IPS DF 6.9 (cell line): ENCODE measurements at regions not wholly inside any gene's neighbourhood (a gene's known extent, or its start where the extent isn't known, plus 50 kb on each side); places are given as distances from the start of the nearest gene placed in this dataset.

Experiments
- DNase-seq: peaks from one replicate; pipeline ENCODE4 v3.0.0-alpha.2; 2013; ENCODE audit warnings: low read depth, low spot score
- H3K27ac ChIP-seq: one replicate; pipeline ENCODE4 v1.5.1; 2013; ENCODE audit warnings: low read length, control low read depth
- H3K27me3 ChIP-seq: 2 replicates; pipeline ENCODE4 v1.6.1; 2013; ENCODE audit warnings: mild to moderate bottlenecking, low read length; ENCODE audit not compliant: control insufficient read depth, insufficient read depth
- H3K36me3 ChIP-seq: 2 replicates; pipeline ENCODE4 v1.6.1; 2013; ENCODE audit warnings: low read length; ENCODE audit not compliant: control insufficient read depth, insufficient read depth
- H3K4me1 ChIP-seq: 2 replicates; pipeline ENCODE4 v1.6.1; 2013; ENCODE audit warnings: low read length; ENCODE audit not compliant: control insufficient read depth, insufficient read depth
- H3K4me3 ChIP-seq: 2 replicates; pipeline ENCODE4 v1.5.1; 2013; ENCODE audit warnings: mild to moderate bottlenecking, low read length
- H3K9me3 ChIP-seq: 2 replicates; pipeline ENCODE4 v1.6.1; 2013; ENCODE audit warnings: low read length, inconsistent platforms; ENCODE audit not compliant: control insufficient read depth, insufficient read depth
- WGBS: extraction: QIAGEN DNeasy Blood & Tissue Kit; methylation state at CpG from one replicate; pipeline ENCODE4 v1.1.7; 2013; ENCODE audit warnings: mixed read lengths, missing lambda C conversion rate; ENCODE audit not compliant: insufficient read length, insufficient coverage; 5-methylcytosine and 5-hydroxymethylcytosine counted together

GRCh38 chr3:103785537-103785936 is 1350.7 kb downstream of the ZPLD1 start:
- no CpG with 5 or more reads among the region's 1 CpG for WGBS
- Histone ChIP-seq H3K27me3 (no peaks in the 10 kb centered on the region), H3K36me3 (no peaks in the 10 kb centered on the region), H3K9me3 (no peaks in the 10 kb centered on the region), H3K4me1 (no peaks in the 10 kb centered on the region), H3K4me3 (no peak overlapping the region), H3K27ac (no peak overlapping the region)
- DNase-seq, result no peak

- H3K9me3 ChIP-seq, result no peaks in the 10 kb centered on the region
- no peak for DNase-seq
- H3K27ac ChIP-seq, result no peak overlapping the region
- WGBS, result no CpG with 5 or more reads among the region's 4 CpGs
- no peaks in the 10 kb centered on the region for H3K4me1 ChIP-seq
- no peaks in the 10 kb centered on the region for H3K36me3 ChIP-seq
- no peaks in the 10 kb centered on the region for H3K27me3 ChIP-seq
- H3K4me3 ChIP-seq, result no peak overlapping the region
Measured at GRCh38 chr3:103786296-103786695, 1351.5 kb downstream of the ZPLD1 start.

GRCh38 chr3:103787164-103787871 is 1352.5 kb downstream of the ZPLD1 start:
- DNase-seq, result no peak
- Histone ChIP-seq H3K36me3 (no peaks in the 10 kb centered on the region), H3K27ac (no peak overlapping the region), H3K4me3 (no peak overlapping the region), H3K9me3 (no peaks in the 10 kb centered on the region), H3K4me1 (no peaks in the 10 kb centered on the region), H3K27me3 (no peaks in the 10 kb centered on the region)
- WGBS, result no CpG with 5 or more reads among the region's 3 CpGs

- no CpG with 5 or more reads among the region's 2 CpGs for WGBS
- no peaks in the 10 kb centered on the region for H3K9me3 ChIP-seq
Measured at GRCh38 chr3:103787879-103788278, 1353.1 kb downstream of the ZPLD1 start.

GRCh38 chr3:103791786-103792515 is 1357.1 kb downstream of the ZPLD1 start:
- DNase-seq, result no peak
- Histone ChIP-seq H3K4me3 (no peak overlapping the region), H3K36me3 (no peaks in the 10 kb centered on the region), H3K4me1 (no peaks in the 10 kb centered on the region), H3K27me3 (no peaks in the 10 kb centered on the region), H3K27ac (no peak overlapping the region), H3K9me3 (no peaks in the 10 kb centered on the region)
- no CpG with 5 or more reads among the region's 1 CpG for WGBS

More at GRCh38 chr3:103787879-103788278, 1353.1 kb downstream of the ZPLD1 start:
- H3K4me3 ChIP-seq, result no peak overlapping the region
- no peak for DNase-seq
- H3K4me1 ChIP-seq, result no peaks in the 10 kb centered on the region
- no peaks in the 10 kb centered on the region for H3K27me3 ChIP-seq
- H3K27ac ChIP-seq, result no peak overlapping the region
- no peaks in the 10 kb centered on the region for H3K36me3 ChIP-seq

- no peak for DNase-seq
- Histone ChIP-seq H3K36me3 (no peaks in the 10 kb centered on the region), H3K27ac (no peak overlapping the region), H3K4me1 (no peaks in the 10 kb centered on the region), H3K4me3 (no peak overlapping the region), H3K9me3 (no peaks in the 10 kb centered on the region), H3K27me3 (no peaks in the 10 kb centered on the region)
- WGBS, result no CpG with 5 or more reads among the region's 3 CpGs
Measured at GRCh38 chr3:103794656-103795055, 1359.8 kb downstream of the ZPLD1 start.

GRCh38 chr3:103796068-103796467 is 1361.3 kb downstream of the ZPLD1 start:
- no peaks in the 10 kb centered on the region for H3K27me3 ChIP-seq
- 100% methylated on average over 2 of the region's 3 CpGs for WGBS
- no peaks in the 10 kb centered on the region for H3K4me1 ChIP-seq
- no peak for DNase-seq
- H3K27ac ChIP-seq, result no peak overlapping the region
- H3K36me3 ChIP-seq, result no peaks in the 10 kb centered on the region
- no peaks in the 10 kb centered on the region for H3K9me3 ChIP-seq
- no peak overlapping the region for H3K4me3 ChIP-seq

GRCh38 chr3:103803787-103804186 is 1369.0 kb downstream of the ZPLD1 start:
- no CpG with 5 or more reads among the region's 1 CpG for WGBS
- no peak for DNase-seq
- no peak overlapping the region for H3K27ac ChIP-seq

DNA sequence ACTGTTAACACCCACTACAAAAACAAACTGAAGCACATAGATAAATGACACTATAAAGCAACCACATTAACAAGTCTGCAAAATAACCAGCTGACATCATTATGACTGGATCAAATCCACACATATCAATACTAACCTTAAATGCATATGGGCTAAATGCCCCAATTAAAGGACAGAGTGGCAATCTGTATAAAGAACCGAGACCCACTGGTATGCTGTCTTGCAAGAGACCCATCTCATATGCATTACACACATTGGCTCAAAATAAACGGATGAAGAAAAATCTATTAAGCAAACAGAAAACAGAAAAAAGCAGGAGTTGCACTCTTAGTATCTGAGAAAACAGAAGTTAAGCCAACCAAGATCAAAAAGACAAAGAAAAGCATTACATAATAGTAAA is 1375.4 kb downstream of the ZPLD1 start:
- no peak overlapping the region for H3K27ac ChIP-seq
- no peaks in the 10 kb centered on the region for H3K27me3 ChIP-seq
- DNase-seq, result no peak
- WGBS, result no CpG with 5 or more reads among the region's 2 CpGs
- no peaks in the 10 kb centered on the region for H3K9me3 ChIP-seq
- no peak overlapping the region for H3K4me3 ChIP-seq
- H3K4me1 ChIP-seq, result no peaks in the 10 kb centered on the region
- no peaks in the 10 kb centered on the region for H3K36me3 ChIP-seq

More at GRCh38 chr3:103803787-103804186, 1369.0 kb downstream of the ZPLD1 start:
- no peak overlapping the region for H3K4me3 ChIP-seq
- H3K27me3 ChIP-seq, result no peaks in the 10 kb centered on the region
- no peaks in the 10 kb centered on the region for H3K36me3 ChIP-seq
- H3K9me3 ChIP-seq, result no peaks in the 10 kb centered on the region
- H3K4me1 ChIP-seq, result no peaks in the 10 kb centered on the region

DNA sequence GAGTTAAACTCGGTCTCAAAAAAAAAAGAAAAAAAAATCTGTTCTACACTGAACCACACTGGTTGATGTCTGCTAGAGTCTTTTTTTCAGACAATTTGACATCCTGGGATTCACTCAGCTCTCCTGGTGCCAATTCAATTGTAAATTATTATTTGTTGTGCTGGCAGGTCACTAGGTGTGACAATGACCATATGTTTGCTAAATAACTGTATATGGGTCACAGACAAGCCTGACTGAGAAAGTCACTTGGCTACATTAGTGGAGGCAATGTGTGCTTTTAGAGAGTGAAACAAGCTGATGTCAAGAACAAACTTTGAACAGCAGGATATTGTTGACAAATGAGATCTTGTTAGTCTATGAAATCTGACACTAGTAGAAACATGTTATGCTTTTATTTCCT is 1379.1 kb downstream of the ZPLD1 start:
- no peak overlapping the region for H3K4me3 ChIP-seq
- H3K4me1 ChIP-seq, result no peaks in the 10 kb centered on the region
- no peak overlapping the region for H3K27ac ChIP-seq
- WGBS, result no CpG with 5 or more reads among the region's 1 CpG
- no peaks in the 10 kb centered on the region for H3K36me3 ChIP-seq
- DNase-seq, result no peak
- no peaks in the 10 kb centered on the region for H3K27me3 ChIP-seq
- no peaks in the 10 kb centered on the region for H3K9me3 ChIP-seq
